ENCODE measurements at regions not wholly inside any gene's neighbourhood (a gene's known extent, or its start where the extent isn't known, plus 50 kb on each side); places are given as distances from the start of the nearest gene placed in this dataset.

DNA sequence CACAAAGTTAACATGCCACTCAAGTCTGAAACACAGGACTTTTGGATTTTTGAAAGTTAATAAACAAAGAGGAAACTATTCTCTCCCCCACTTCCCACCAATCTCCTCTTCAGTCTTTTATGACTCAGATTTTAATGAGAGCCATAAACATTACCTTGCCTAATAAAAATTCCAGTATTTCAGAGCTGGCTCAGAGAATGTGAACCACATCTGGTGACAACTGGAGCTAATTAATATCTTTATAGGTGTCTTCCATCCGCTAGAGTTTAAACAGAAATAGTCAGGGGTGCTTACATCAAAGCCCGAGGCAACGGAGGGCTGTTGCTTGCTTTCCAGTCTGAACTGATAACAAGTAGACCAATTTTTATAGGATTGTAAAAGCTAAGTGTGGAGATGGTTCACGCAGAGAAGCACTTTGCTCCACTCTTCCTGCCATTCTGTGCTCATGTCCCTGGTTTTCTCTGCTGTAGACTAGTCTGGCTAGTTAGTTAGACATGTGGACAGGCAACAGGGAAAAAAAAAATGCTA is 363.6 kb downstream of the NR2F2 start:
- TF ChIP-seq CTCF (IDR thresholded peaks at IDR 0.05), result no peak
- TF ChIP-seq POLR2A (IDR thresholded peaks at IDR 0.05), result no peak

Measured in tibial nerve (tissue), 3 donors.